Stimulated activated naive CD8-positive, alpha-beta T cell treated with anti-CD3 and anti-CD28 coated beads, Interleukin-15, amount 100 ng/mL, for 72 hours (primary cell): ENCODE measurements at regions not wholly inside any gene's neighbourhood (a gene's known extent, or its start where the extent isn't known, plus 50 kb on each side); places are given as distances from the start of the nearest gene placed in this dataset.

Experiments
- ATAC-seq: fragments of 150-1000 bp; cut with Tn5 transposase; 2 replicates; pipeline ENCODE4 v1.10.0; 2021; ENCODE audit warnings: mild to moderate bottlenecking, moderate library complexity
- DNase-seq, 2 donors: peaks; one replicate each; pipeline ENCODE4 v3.0.0; 2021 to 2022
- H3K27ac Mint-ChIP-seq, 2 donors: one replicate each; pipeline ENCODE4 v1.8.0; 2022; ENCODE audit warnings: mild to moderate bottlenecking in 2 of 2, mixed read lengths in 2 of 2, moderate library complexity in 2 of 2
- H3K27me3 Mint-ChIP-seq: one replicate; pipeline ENCODE4 v1.8.0; 2022; ENCODE audit warnings: mixed read lengths
- H3K4me1 Mint-ChIP-seq: one replicate; pipeline ENCODE4 v1.8.0; 2022; ENCODE audit warnings: mild to moderate bottlenecking, mixed read lengths
- H3K4me3 Mint-ChIP-seq, 2 donors: one replicate each; pipeline ENCODE4 v1.8.0; 2022; ENCODE audit warnings: mild to moderate bottlenecking in 2 of 2, mixed read lengths in 2 of 2, moderate library complexity in 1 of 2
- H3K9me3 Mint-ChIP-seq, 2 donors: one replicate each; pipeline ENCODE4 v1.8.0; 2022; ENCODE audit warnings: mixed read lengths in 2 of 2

DNA sequence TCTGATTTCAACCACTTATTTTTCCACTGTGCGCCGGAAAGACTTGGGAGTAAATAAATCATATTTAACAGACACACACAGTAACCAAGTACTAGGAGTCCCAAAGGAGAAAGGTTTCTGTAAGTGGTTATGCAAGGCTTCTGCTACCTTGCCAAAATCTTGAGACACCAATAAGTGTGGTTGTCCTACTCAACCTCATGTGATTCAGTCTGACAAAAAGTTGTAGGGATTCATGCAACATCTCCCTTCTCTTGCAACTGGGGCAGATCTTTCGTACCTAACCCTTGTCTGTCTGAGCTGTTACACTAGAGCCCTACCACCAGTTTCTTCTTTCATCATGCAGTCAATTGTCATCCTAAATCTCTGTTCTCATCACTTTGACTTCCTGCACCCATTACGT lies 69.9 kb upstream of the NUDT7 start:
- peaks cover 20% of the 10 kb centered on the region for H3K27me3 Mint-ChIP-seq
- H3K9me3 Mint-ChIP-seq: peaks cover 0 to 7% of the 10 kb centered on the region in 2 donors

DNA sequence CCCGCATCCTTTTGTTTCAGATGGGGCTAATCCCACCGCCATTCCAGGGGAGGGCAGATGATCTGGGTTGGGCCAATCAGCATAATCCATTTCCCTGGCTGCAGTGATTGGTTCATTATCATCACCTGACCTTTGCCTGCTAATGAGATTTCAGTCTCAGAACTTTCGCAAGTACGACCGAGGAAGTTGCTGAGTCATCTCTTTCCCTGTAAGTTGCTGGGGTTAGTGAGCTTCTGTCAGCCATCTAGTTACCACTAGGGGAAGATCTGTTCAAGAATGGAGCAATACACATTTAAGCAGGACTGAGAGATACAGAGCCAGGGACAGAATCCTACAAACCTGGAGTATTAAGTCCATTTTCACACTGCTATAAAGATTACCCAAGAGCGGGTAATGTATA lies 65.3 kb upstream of the NUDT7 start:
- no peak for ATAC-seq
- DNase-seq: no peak
- Mint-ChIP-seq H3K4me1 (no peaks in the 10 kb centered on the region), H3K4me3 (no peak overlapping the region), H3K9me3 (peaks cover 0 to 8% of the 10 kb centered on the region in 2 donors), H3K27ac (no peak overlapping the region), H3K27me3 (peaks cover 44% of the 10 kb centered on the region)

More for the DNA sequence above, 69.9 kb upstream of the NUDT7 start:
- no peaks in the 10 kb centered on the region for H3K4me1 Mint-ChIP-seq
- H3K4me3 Mint-ChIP-seq: no peak overlapping the region
- DNase-seq (no peak), ATAC-seq (no peak)
- H3K27ac Mint-ChIP-seq: no peak overlapping the region

DNA sequence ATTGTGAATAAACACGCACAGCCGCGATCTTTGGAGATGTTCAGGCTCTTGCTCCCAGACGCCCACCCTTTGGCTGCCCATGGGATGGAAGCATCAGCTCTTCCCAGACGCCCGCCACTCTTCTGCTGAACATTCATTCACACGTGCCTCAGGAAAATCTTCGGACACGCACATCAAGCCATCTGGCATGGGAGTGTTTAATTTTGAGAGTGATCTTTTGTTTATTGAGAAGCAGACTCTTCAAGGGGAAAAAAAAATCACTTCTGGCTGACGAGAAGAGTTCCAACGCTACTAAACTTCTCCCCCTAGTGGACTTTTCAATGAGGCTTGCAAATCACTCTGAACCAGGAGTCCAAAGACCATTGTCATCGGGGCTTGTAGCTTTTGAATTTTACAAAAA lies 62.0 kb upstream of the NUDT7 start:
- DNase-seq: no peak
- H3K27me3 Mint-ChIP-seq: peaks cover 42% of the 10 kb centered on the region
- H3K9me3 Mint-ChIP-seq: peaks cover 0 to 8% of the 10 kb centered on the region in 2 donors
- ATAC-seq: no peak
- no peaks in the 10 kb centered on the region for H3K4me1 Mint-ChIP-seq
- no peak overlapping the region for H3K27ac Mint-ChIP-seq
- H3K4me3 Mint-ChIP-seq: no peak overlapping the region

DNA sequence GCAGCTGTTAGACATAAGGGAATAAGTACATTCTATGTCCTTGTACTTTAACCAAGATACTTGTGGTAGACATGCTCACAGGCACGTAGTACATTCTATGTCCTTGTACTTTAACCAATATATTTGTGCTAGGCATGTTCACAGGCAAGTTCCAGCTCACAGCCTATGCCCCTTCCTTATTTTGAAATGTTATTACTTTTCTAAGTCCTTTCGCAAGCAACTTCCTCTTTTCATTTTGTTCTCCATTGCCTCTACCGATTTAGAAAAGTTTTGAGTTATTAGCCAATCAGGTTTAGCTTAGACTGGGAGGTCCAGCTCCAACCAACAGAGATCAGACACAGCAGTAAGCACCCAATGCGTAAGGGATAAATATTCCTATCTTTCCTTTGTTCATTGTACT lies 60.1 kb upstream of the NUDT7 start:
- no peak overlapping the region for H3K27ac Mint-ChIP-seq
- H3K9me3 Mint-ChIP-seq: peaks cover 0 to 2% of the 10 kb centered on the region in 2 donors
- no peak overlapping the region for H3K4me3 Mint-ChIP-seq
- peaks cover 29% of the 10 kb centered on the region for H3K27me3 Mint-ChIP-seq
- ATAC-seq (no peak), DNase-seq (no peak)
- no peaks in the 10 kb centered on the region for H3K4me1 Mint-ChIP-seq

DNA sequence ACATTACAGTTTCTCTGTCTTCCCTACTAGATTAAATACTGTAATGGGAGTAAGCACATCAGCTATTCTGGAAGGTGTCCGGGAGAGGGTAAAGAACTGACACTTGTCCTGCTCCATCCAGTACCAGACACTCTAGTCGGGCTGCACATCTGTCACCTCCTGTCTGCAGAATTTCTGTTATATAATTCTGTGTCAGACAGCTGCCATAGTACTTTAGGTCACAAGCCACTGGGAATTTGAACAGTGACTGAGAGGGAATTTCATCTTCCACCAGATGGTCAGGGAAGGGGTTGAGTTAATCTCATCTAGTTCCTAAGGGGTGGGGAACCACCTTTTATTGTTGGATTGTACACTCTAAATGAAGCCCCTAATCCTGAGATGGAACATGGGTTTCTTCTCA lies 58.6 kb upstream of the NUDT7 start:
- Mint-ChIP-seq H3K4me3 (no peak overlapping the region), H3K9me3 (no peaks in the 10 kb centered on the region), H3K4me1 (no peaks in the 10 kb centered on the region), H3K27me3 (peaks cover 29% of the 10 kb centered on the region), H3K27ac (no peak overlapping the region)
- DNase-seq (no peak), ATAC-seq (no peak)

DNA sequence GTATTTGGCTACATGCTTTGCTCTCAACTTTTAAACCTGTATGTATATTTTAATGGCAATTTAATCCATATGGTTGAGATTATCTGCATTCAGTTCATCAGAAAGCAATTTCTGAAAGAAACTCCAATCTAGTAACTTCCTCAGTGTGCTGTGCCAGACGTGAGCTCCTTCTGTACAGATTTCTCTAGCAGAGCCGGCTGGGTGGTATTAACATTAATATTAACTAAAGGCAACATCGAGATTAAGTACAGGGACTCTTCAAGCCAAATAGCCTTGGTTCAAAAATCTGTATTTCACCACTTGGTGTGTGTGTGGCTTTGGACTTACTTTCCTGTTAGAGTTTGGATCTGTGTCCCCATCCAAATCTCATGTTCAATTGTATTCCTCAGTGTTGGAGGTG lies 55.5 kb upstream of the NUDT7 start:
- no peak overlapping the region for H3K4me3 Mint-ChIP-seq
- H3K4me1 Mint-ChIP-seq: no peaks in the 10 kb centered on the region
- no peaks in the 10 kb centered on the region for H3K9me3 Mint-ChIP-seq

DNA sequence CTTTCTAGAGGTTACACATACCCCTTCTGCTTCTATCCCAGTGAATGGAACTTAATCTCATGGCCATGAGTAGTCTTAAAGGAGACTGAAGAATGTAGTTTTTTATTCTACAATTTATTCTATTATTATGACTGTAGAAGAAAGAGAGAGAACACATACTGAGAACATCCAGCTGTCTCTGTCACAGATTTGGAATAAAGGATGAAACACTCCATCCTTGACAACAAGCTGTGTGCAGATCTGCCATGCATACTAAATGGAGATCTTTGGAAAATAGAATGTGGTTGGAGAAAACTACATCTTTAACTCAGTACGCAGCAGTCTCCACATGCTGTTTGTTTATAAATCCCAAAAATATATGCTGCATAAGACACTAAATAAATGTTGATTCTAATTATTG lies 54.1 kb upstream of the NUDT7 start:
- DNase-seq (no peak), ATAC-seq (no peak)
- no peak overlapping the region for H3K4me3 Mint-ChIP-seq
- H3K9me3 Mint-ChIP-seq: no peaks in the 10 kb centered on the region
- H3K27ac Mint-ChIP-seq: no peak overlapping the region
- H3K27me3 Mint-ChIP-seq: peaks cover 18% of the 10 kb centered on the region
- no peaks in the 10 kb centered on the region for H3K4me1 Mint-ChIP-seq

More for the DNA sequence above, 55.5 kb upstream of the NUDT7 start:
- ATAC-seq: no peak
- Mint-ChIP-seq H3K27ac (no peak overlapping the region), H3K27me3 (peaks cover 18% of the 10 kb centered on the region)
- no peak for DNase-seq

DNA sequence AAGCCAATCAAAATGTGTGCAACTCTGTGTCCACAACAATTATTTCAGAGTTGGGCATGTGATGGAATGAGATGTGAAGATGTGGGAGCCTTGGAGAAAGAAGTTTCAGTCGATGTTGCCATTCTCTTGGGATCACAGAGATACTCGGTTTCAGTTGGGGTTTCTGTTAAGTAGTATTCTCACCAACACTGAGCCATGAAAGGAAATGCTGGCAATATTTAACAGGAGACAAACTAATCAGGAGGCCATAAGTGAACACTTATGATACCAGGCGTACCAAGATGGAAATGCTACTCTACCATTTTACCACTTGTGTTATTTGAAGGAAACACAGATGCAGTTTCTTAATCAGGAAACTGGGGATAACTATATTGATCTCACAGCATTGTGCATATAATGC lies 53.3 kb upstream of the NUDT7 start:
- Mint-ChIP-seq H3K27me3 (peaks cover 18% of the 10 kb centered on the region), H3K9me3 (no peaks in the 10 kb centered on the region), H3K4me1 (no peaks in the 10 kb centered on the region), H3K4me3 (no peak overlapping the region), H3K27ac (no peak overlapping the region)
- no peak for ATAC-seq
- DNase-seq: no peak
